ENCODE measurements at regions not wholly inside any gene's neighbourhood (a gene's known extent, or its start where the extent isn't known, plus 50 kb on each side); places are given as distances from the start of the nearest gene placed in this dataset.
"Not testable (repeated sequence)": the region's sequence is repeated elsewhere in the genome, so short reads cannot be mapped to it uniquely, and the experiment has no call there.

GRCh38 chr10:127649642-127650041 lies 87.3 kb upstream of the FOXI2 start:
- DNase-seq (ENCODE audit: low read depth) = no peak
- H3K4me3 ChIP-seq (ENCODE audit: low read depth, low read length) = no peak overlapping the region
- TF ChIP-seq CTCF (IDR thresholded peaks at IDR 0.05; ENCODE audit: control insufficient read depth, extremely low read depth, insufficient read depth) = peak; percentile 46

GRCh38 chr10:127657056-127657455 lies 79.9 kb upstream of the FOXI2 start:
- no peak for TF ChIP-seq CTCF (IDR thresholded peaks at IDR 0.05; ENCODE audit: control insufficient read depth, extremely low read depth, insufficient read depth)
- no peak overlapping the region for H3K4me3 ChIP-seq (ENCODE audit: low read depth, low read length)
- no peak for DNase-seq (ENCODE audit: low read depth)

GRCh38 chr10:127676430-127676829 lies 60.6 kb upstream of the FOXI2 start:
- DNase-seq (ENCODE audit: low read depth); H3K4me3 ChIP-seq (ENCODE audit: low read depth, low read length): not testable (repeated sequence)

- no peak for DNase-seq (ENCODE audit: low read depth)
- H3K4me3 ChIP-seq (ENCODE audit: low read depth, low read length) = no peak overlapping the region
- TF ChIP-seq CTCF (IDR thresholded peaks at IDR 0.05; ENCODE audit: control insufficient read depth, extremely low read depth, insufficient read depth) = no peak
Observed at GRCh38 chr10:127678091-127678490, 58.9 kb upstream of the FOXI2 start.

GRCh38 chr10:127679642-127680255 lies 57.2 kb upstream of the FOXI2 start:
- DNase-seq (ENCODE audit: low read depth) = no peak
- TF ChIP-seq CTCF (IDR thresholded peaks at IDR 0.05; ENCODE audit: control insufficient read depth, extremely low read depth, insufficient read depth) = peak; percentile 29; the same call in 1 of the 2 replicates
- H3K4me3 ChIP-seq (ENCODE audit: low read depth, low read length) = no peak overlapping the region

Measured in LNCaP clone FGC (cell line).